DMS53 treated with DMSO at 0.1 percent for 48 hours (cell line): ENCODE measurements at regions not wholly inside any gene's neighbourhood (a gene's known extent, or its start where the extent isn't known, plus 50 kb on each side); places are given as distances from the start of the nearest gene placed in this dataset.
A peak's percentile ranks its signal among the peaks of the same experiment; 100 is the strongest.
"Not testable (repeated sequence)": the region's sequence is repeated elsewhere in the genome, so short reads cannot be mapped to it uniquely, and the experiment has no call there.

Experiments used
- DNase-seq: peaks from one replicate; lab custom pipeline; 2025; ENCODE audit not compliant: unreplicated experiment; lab: John Stamatoyannopoulos, UW

DNA sequence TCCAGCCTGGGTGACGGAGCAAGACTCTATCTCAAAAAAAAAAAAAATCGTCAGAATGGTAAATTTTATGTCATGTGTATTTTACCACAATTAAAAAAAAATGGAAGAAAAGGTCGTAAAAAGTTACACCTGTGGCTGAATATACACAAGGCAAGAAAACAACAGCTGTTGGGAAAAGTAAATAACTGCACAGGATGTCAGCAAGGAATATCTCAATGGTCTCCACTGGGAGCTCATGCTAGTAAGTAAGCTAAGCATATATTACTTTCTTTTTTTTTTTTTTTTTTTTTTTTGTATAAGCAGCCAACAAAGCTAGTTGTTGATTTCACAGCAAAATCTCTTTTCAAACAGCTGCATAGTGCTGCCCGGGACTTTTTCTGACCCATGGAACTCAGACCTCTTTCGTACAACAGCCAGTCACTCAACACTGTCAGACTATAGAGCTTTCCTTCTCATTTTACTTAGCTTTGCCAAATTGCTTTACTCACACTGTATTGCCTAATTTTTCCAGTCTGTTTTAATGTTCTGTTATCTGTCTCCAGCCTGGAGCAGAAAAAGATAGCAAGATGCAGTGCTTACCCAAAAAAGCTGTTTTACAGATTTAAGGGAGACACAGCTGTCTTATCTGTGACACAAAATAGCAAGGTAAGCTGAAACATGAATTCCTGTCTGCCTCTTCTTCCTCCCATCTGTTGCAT lies 175.9 kb downstream of the ENC1 start:
- peak; percentile 60 for DNase-seq

DNA sequence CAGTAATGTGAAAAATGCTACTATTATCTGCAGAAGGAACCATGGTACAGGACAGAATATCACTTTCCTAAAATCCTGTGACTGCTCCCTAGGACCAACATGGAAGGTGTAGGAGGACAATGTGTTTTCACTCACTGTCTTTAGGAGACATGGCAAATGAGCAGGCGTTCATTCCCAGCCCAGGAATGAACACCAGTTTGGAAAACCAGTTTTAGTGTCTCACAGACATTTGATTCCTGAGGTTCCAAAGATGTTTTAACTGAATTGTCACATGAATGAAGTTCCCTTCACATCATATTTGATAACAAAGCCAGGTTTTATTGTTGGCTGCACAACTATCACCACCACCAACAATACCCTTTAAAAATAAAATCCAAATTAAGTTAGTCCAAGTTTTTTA lies 178.2 kb downstream of the ENC1 start:
- no peak for DNase-seq

DNA sequence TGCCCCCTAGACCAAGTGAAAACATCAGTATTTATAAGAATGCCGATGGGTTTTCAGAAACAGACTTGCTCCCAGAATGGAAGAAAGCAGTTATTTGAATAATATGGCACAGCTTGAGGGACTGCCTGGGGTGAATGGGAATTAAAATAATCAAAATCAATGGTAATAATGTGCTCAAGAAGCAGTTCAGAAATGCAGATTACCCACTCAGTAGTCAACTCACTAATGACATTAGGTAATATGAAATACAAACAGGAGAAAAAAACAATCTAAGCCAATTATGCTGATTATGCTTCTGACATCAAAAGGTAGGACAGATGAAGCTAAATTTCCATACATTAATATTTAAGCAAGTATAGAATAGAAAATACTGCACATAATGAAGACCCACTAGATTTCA lies 179.3 kb downstream of the ENC1 start:
- DNase-seq, result no peak

DNA sequence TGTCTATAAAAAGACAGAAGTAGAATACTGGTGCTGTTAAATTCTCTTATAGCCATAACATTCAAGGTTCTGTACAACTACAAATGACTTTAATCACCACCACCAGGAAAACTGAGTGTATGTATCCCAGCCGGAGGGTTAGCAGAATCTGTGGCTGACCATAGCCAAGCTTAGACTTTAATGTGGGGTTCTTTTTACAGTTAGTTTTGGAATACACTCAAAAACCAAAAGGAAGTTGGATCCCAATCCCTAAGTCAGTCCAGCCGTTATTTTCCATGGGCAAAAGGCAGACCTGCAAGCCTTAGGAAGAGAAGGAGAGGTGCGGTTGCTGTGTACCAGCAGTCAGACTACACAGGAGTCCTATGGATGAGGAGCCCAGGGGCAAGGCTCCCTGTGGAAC lies 179.8 kb downstream of the ENC1 start:
- DNase-seq, result no peak

DNA sequence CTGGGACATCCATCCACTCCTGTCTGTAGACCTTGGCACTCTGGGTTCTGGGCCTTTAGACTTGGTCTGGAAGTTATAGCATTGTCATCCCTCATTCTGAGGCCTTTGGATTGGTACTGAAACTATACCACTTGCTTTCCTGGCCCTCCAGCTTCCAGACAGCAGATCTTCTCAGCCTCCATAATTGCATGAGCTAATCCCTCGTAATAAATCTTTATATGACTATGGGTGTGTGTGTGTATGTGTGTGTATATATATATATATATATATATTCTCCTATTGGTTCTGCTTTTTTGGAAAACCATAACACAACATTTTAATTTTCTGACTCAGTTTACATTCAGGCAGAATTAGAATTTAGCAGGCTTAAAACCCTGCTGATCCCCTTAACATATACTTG lies 180.5 kb downstream of the ENC1 start:
- DNase-seq, result no peak

DNA sequence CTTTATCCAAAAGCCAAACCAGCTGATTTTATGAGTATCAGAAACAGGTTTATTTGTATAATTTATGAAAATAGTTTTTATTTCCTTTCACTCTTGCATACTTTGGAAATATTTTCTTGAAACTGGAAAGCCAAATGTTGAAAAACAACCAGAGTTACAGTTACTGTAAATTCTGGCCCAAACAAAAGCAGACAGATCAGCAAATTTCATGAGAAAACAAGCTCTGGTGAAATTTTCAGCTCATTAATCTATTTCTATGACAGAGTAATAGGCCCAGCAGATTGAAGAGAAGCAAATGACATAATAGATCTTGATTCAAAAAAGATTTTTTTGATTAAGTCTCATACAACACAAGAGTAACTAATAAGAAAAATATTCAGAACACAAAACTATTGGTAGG lies 182.7 kb downstream of the ENC1 start:
- no peak for DNase-seq

DNA sequence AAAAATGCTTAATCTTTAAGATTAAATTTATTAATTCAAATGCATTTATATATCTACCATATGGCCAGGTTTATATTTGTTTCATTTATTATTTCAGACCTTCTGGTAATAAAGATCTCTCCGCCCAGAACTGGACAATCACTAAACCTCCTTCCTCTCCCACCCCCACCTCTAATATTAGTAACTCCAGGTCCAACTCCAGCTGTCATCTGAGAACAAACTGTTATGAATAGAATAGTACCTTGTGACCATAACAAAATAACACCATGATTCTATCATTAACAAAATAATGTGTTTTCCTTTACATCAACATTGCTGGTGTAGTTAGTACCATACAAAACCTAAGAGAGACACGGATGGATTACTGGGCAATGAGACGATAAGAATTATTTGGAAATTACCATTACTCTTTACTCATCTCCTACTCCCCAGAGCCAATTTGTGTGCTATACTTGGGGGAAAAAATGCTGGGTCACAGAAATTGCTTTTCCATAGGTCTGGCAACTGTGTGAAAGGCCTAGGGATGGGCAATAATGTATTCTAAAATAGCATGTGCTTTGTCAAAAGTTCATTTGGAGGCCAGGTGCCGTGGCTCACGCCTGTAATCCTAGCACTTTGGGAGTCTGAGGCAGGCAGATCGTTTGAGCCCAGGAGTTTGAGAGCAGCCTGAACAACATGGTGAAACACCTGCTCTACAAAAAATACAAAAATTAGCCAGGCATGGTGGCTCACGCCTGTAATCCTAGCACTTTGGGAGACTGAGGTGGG lies 186.1 kb downstream of the ENC1 start:
- no peak for DNase-seq

DNA sequence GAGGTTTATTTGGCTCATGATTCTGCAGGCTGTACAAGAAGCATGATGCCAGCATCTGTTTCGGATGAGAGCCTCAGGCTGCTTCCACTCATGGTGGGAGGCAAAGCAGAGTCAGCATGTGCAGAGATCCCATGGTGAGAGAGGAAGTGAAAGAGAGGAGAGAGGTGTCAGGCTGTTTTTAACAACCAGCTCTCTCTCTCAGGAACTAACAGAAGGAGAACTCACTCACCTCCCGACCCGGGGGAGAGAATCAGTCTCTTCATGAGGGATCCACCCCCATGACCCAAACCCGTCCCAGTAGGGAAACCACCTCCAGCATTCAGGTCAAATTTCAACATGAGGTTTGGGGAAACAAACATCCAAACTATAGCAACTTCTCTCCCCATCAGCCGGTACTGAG lies 187.7 kb downstream of the ENC1 start:
- DNase-seq, result no peak

DNA sequence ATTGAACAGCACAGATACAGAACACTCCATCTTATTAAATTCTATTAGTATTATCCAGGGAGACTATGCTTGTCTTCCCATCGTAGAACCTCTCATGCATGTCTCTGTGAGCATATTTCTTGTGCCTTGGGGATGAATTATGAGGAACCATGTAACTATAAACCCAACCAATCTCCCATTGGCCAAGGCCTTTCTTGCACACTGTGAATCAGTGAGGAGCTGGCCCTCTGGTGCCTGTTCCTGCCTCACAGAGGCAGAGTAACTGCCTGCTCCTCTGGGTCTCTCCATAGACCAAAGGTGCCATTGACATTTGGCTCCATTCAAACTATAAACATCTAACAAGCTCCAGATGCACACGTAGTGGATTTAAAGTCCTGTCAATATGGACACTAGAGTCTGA lies 190.4 kb downstream of the ENC1 start:
- no peak for DNase-seq

DNA sequence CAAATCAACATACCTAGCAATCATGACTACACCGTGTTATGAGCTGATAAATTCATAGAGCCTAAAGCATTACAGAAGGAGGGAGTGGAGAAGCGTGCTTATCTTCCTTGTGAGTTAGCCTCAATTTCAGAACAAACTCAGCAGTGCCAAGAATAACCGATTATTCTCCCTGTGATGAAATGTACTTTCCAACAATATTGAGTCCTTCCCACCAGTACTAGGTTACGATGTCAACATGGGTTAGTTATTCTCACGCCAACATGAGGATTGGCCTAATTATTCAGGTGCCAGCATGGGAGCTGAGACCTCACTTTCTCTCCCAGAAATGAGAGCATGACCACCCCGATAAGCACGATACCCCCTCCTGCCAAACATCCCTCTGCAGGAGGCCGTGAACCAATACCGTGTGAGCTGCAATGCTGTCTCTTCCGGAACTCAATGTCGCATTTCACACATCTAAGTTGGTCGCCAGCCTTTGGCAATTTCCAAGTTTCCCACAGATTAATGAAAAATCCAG lies 193.7 kb downstream of the ENC1 start:
- no peak for DNase-seq

DNA sequence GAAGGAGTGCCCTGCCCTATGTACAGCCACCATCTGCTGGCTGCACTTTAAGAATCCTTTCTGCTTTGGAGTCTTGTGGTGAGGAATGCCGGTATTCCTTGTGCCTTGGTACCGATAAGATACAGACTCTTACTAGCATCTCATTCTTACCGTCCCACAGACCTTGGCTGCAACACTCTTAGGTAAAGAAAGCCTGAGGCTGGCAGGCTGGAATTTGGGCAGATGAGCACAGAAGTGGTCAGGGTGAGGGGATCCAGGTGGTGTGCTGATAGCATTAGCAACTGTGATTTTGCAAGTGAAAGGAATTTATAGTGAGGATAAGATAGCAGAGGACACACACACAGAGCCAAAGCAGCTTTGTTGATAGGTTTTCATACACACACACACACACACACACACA lies 198.1 kb downstream of the ENC1 start:
- DNase-seq, result no peak

DNA sequence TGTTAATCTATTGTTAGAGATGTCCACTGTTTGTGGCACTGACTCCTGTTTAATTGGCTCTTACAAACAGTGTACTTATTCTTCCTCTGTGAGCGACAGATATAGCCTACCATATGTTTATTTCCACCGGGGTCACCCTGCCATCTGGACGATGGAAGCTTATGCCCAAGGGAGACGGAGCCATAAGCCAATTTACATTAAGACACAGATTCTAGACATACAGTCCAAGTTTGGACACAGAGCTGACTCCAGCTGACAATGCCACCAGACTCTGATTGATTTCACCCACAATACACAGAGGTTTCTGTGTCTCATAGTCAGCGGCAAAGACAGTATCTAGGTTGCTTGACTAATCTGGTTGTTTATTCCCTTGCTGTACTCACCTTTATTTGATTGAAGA lies 198.9 kb downstream of the ENC1 start:
- DNase-seq, result no peak

DNA sequence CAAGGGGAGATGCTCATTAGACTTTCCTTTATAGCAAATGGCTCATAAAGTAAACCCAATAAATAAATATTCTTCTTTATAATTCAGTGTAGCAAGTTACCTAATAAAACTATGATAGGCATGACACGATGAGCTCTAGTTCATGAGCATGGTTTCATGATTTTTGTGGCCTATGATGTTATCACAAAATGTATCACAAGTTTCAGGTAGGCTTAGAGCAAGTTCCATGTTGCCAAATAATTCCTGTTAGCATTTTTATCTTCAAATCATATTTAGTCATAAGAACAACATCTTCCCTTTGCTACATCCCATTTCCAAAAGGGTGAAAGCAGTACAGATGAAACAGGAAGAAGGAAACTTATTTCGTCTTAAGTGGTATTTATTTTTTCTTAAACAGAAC lies 200.2 kb downstream of the ENC1 start:
- DNase-seq, result no peak

DNA sequence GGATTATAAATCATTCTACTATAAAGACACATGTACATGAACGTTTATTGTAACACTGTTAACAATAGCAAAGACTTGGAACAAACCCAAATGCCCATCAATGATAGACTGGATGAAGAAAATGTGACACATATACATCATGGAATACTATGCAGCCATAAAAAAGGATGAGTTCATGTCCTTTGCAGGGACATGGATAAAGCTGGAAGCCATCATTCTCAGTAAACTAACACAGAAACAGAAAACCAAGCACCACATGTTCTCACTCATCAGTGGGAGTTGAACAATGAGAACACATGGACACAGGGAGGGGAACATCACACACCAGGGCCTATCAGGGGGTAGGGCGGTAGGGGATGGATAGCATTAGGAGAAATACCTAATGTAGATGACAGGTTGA lies 202.7 kb downstream of the ENC1 start:
- not testable (repeated sequence) for DNase-seq

DNA sequence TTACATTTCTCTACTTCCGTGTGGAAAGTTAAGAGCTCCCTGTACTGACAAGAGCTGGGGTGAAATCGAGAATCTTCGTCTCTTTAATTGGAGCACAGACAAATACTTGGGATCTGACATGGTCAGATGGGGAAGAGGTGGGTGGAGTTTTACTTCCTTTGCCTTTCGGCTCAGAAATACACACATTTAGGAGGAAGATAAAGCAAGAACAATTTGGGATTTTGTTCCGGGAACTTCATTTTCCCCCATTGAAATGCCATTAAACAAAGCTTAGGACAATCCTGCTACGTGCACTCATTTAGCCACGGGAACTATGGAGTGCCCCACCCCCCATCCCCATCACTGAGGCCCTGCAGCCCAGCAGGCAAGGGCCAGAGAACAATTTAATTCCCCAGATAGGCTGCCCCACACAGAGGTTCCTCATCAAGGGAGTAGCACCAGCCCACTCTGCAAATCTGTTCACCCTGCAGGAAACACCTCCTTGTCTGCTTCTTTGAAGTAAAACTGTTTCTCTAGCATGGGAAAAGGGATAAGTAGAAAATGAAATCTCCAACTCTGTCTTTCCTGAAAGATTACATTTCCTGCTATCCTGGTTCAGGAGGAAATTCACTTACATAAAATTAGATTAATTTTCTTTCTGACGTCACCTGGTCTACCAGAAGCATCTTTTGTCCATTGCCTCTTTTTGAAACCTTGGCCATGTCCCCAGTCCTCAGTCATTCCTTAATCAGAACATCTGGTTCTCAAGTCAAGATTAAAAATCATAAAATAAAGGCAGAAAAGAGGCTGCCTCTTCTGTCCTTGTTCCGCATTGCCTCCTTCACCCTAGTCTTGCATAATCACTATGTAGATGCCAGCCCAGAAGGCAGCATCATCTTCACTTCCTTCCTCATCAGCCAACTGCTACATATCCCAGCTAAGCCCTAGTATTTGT lies 206.4 kb downstream of the ENC1 start:
- DNase-seq, result no peak

DNA sequence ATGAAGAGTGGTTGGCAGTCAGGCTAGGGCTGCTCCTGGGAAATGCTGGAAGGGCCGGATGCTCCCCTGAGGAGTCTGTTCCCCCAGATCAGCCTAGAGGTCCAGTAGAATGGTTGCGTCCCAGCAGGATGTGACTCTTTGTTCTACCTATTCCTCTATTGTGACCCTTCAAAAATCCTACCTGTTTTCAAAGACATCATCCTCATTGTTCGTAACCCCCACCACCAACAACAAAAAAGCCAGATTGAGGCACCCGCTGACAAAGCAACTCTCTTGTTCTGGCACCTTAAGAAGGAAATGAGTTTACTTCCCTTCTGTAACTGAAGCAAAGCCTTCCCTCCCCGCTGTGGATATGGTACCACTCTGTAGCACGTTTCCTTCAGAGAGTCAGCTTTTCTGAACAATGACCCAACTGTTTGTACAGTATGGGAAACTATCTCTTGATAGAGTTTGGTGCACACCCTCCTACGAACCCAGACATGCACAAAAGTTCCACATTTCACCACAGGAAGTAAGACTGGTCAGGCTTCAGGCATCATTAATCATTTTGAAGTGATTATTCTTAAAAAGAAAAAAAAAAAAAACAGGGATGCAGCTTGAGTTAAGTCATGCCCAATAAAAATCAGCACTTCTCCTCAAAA lies 207.2 kb downstream of the ENC1 start:
- DNase-seq, result no peak

DNA sequence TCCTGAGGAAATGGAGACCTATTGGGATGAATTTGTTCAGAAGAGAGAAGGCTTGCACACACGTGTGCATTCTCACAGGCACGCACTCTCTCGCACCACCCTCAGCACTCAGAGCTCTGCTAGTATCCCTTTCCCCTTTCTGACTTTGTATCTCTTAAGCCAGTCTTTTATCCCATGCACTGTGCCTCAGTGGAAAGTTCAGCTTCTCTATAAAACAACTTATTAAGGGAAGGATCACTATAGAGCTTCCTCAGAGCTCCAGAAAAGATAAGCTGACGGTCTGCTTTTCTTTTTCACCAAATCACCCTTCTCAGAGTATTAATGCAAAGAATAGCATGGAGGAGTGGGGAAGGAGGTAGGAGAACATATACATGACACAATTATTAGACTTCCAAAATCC lies 207.8 kb downstream of the ENC1 start:
- DNase-seq, result no peak

DNA sequence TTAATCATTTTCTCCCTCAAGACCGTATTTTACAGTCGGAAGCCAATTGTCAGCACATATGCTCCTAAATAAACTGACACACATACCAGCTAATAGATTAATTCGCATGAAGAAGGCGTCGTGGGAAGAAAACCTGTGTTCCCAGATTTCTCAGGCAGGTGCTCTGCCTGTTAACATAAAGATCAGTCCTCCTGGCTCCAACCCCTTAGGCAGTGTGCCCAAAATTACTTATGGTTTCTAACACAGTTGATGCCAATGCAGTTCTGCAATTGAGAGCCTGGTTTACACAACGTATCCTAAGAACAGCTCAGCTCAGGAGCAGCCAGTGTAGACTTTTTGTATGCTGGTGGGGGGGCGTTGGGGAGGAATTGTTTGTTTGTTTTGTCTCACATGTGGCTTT lies 208.3 kb downstream of the ENC1 start:
- no peak for DNase-seq

DNA sequence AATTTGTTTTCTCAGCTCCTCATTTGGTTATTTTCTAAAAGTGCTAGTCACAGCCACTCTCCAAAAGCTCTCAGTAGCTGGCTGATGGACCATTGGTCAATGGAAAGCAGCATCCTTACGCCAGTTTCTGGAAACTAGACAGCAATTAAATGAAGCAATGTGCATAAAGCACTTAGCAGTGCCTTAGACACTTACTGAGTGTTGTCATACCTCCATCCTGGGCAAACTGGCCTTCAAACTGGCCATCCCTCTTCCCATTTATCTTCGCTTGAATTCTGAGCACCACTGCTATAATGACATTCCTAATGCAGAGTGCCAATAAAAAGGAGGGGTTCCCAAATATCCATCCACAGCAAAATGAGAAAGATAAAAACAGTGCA lies 209.2 kb downstream of the ENC1 start:
- DNase-seq, result no peak

DNA sequence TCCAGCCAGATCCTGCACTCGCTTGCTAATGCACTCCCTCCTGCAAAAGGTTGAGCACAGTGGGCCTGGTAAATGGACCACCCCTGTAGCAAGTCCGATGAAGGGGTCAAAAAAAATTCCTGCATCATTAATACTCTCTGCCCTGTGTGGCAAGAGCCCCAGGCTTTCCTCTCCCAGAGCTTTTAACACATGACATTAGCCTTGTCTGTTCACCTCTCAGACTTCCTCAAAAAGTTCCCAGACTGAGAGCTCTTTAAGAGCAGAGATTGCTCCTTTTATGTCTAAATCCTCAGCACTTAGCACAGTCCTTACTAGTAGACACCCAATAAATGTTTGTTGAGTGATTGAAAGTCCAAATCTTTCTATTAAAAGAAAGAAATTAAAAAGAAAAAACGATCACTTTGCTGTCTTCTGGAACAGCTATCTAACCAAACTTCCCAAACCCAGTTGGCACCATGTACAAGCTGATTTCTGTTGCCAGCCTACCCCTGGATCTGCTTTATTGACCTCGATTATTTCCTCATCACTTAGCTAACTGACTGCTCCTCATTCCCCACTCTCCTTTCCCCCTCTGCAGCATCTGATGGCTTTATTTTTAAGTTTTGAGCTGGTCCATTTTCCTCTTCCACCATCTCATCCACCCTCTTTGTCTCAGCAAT lies 209.8 kb downstream of the ENC1 start:
- no peak for DNase-seq

DNA sequence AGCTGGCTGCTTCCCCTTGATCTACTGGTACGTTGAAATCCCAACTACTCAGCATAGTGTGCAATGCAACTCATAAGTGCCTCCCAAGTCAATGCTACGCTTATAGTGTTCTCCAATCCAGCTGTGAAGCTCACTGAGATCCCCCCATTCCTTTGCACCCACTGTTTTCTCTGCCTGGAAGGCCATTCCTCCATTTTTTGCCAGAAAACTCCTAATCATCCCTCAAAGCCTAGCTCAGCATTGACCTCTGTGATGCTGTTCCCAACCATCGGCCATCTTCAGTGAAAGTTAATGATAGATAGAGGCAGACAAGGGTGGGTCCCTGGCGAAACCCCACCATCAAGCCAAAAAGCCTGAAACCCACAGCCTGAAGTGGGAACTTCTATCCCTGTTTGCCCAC lies 211.0 kb downstream of the ENC1 start:
- no peak for DNase-seq
